ENCODE measurements at regions not wholly inside any gene's neighbourhood (a gene's known extent, or its start where the extent isn't known, plus 50 kb on each side); places are given as distances from the start of the nearest gene placed in this dataset.

DNA sequence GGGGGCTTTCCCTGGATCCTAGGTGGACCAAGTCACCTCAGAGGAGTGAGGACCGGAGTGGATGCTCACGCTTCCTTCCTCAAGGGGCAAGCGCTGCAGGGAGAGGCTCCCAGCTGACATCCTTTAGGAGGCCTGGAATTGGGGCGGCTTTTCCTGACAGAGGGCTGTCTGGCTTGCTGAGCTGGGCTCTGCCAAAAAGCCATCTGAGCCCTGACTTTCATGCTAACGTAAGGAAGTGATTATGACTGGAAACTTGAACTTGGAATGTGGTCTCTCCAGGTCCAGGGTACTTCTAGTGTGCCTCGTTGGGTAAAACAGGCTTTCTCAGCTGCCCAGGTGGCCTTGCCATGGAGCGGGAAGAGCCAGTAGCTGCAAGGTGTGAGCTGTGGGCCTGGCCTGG is 268.3 kb upstream of the SPRED2 start:
- TF ChIP-seq, protein P1, sequence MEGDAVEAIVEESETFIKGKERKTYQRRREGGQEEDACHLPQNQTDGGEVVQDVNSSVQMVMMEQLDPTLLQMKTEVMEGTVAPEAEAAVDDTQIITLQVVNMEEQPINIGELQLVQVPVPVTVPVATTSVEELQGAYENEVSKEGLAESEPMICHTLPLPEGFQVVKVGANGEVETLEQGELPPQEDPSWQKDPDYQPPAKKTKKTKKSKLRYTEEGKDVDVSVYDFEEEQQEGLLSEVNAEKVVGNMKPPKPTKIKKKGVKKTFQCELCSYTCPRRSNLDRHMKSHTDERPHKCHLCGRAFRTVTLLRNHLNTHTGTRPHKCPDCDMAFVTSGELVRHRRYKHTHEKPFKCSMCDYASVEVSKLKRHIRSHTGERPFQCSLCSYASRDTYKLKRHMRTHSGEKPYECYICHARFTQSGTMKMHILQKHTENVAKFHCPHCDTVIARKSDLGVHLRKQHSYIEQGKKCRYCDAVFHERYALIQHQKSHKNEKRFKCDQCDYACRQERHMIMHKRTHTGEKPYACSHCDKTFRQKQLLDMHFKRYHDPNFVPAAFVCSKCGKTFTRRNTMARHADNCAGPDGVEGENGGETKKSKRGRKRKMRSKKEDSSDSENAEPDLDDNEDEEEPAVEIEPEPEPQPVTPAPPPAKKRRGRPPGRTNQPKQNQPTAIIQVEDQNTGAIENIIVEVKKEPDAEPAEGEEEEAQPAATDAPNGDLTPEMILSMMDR (IDR thresholded peaks at IDR 0.05) = no peak
- no peak for TF ChIP-seq POLR2A (IDR thresholded peaks at IDR 0.05)

Data from Peyer's patch (tissue), 4 donors.